Kidney (tissue), 13 donors: ENCODE measurements at regions not wholly inside any gene's neighbourhood (a gene's known extent, or its start where the extent isn't known, plus 50 kb on each side); places are given as distances from the start of the nearest gene placed in this dataset.

ENCODE experiments used
- DNase-seq, 5 donors: peaks; one replicate each; pipeline ENCODE4 v3.0.0-alpha.2; 2013 to 2020
- FAIRE-seq: peaks from 2 replicates; lab custom pipeline; 2012; peaks lifted over from hg19 to GRCh38; lab: Jason Lieb, UNC
- H3K27ac ChIP-seq, 2 donors: one replicate each; pipeline ENCODE4 v1.7.0; 2013; ENCODE audit warnings: low read depth in 2 of 2, low read length in 2 of 2, inconsistent platforms in 1 of 2
- H3K27me3 ChIP-seq: one replicate; pipeline ENCODE4 v1.7.1; 2013; ENCODE audit warnings: low read length, inconsistent platforms; ENCODE audit not compliant: control insufficient read depth, insufficient read depth
- H3K36me3 ChIP-seq, 3 donors: one replicate each; pipeline versions ENCODE4 v1.7.0 to v1.7.1; 2013; ENCODE audit warnings: low read length in 3 of 3, control low read depth in 1 of 3, inconsistent platforms in 1 of 3; ENCODE audit not compliant: insufficient read depth in 3 of 3, control insufficient read depth in 2 of 3
- H3K4me1 ChIP-seq, 3 donors: one replicate each; pipeline versions ENCODE4 v1.7.0 to v1.7.1; 2013; ENCODE audit warnings: low read length in 3 of 3, inconsistent platforms in 1 of 3, low read depth in 1 of 3; ENCODE audit not compliant: control insufficient read depth in 2 of 3, insufficient read depth in 2 of 3
- H3K4me3 ChIP-seq, 3 donors: one replicate each; pipeline versions ENCODE4 v1.7.0 to v1.8.1; 2013; ENCODE audit warnings: low read length in 3 of 3, control low read depth in 1 of 3, inconsistent platforms in 1 of 3
- H3K9ac ChIP-seq, 3 donors: one replicate each; pipeline versions ENCODE4 v1.7.0 to v1.7.1; 2013; ENCODE audit warnings: low read length in 3 of 3, control low read depth in 1 of 3, inconsistent platforms in 1 of 3
- H3K9me3 ChIP-seq, 3 donors: one replicate each; pipeline versions ENCODE4 v1.7.0 to v1.7.1; 2013; ENCODE audit warnings: low read length in 3 of 3, control low read depth in 1 of 3, inconsistent platforms in 1 of 3; ENCODE audit not compliant: control insufficient read depth in 2 of 3, insufficient read depth in 1 of 3
- intact Hi-C: fragments of 100-400 bp; cut with DNase I; formaldehyde crosslinking; loops from one replicate; pipeline ENCODE4 v1.11.1; 2022
- TF ChIP-seq, protein P1 (sequence below): IDR thresholded peaks from 3 replicates; pipeline ENCODE4 v1.5.1; 2012; ENCODE audit warnings: mild to moderate bottlenecking, moderate library complexity, borderline replicate concordance; ENCODE audit not compliant: insufficient read depth; ENCODE audit errors: extremely low read depth
- donor health status: control.
- donor health status: control.
- donor health status: control.
- donor health status: control.
- donor health status: control.
- donor health status: DM: yes; HTN: yes; CAD: no.
- donor health status: Normal renal cell carcinoma (clear cell type).

DNA sequence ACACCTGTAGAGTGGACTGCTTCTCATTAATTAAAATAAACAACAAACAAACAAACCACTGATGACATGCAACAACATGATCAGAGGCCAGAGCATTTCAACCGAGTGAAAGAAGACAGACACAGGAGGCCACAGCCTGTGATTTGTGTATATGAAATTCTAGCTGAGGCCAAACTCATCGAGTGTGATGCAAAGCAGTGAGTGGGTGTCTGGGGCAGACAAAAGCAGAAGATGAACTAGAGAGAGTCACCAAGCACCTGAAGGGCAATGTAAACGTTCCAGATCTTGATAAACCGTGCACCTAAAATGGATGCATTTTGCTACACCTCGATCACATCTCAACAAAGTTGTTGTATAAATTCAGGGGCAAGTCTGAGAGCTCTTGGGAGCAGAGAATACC lies 108.4 kb downstream of the KLF6 start:
- no peak for FAIRE-seq

DNA sequence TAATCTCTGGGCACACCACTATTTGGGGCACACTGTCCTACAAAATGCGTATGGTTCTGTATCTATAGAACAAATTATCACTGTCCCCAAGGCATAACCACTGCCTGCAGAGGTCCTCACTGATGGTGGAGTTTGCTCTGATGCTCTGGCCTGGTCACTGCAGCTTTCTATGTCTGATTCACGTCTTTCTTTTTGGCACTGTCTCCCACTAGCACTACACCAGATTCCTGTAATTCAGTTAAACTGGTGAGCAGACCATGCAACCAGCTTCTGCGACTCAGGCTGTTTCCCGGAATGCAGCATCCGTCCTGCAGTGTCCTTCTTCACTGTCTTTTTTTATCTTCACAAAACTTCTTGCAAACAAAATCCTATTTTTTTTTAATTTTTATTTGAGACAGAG lies 112.8 kb downstream of the KLF6 start:
- H3K4me1 ChIP-seq, result peaks cover 0 to under 1% (median 0%) of the 10 kb centered on the region in 3 donors
- H3K9ac ChIP-seq, result no peak overlapping the region
- H3K9me3 ChIP-seq, result no peaks in the 10 kb centered on the region
- TF ChIP-seq, protein P1, sequence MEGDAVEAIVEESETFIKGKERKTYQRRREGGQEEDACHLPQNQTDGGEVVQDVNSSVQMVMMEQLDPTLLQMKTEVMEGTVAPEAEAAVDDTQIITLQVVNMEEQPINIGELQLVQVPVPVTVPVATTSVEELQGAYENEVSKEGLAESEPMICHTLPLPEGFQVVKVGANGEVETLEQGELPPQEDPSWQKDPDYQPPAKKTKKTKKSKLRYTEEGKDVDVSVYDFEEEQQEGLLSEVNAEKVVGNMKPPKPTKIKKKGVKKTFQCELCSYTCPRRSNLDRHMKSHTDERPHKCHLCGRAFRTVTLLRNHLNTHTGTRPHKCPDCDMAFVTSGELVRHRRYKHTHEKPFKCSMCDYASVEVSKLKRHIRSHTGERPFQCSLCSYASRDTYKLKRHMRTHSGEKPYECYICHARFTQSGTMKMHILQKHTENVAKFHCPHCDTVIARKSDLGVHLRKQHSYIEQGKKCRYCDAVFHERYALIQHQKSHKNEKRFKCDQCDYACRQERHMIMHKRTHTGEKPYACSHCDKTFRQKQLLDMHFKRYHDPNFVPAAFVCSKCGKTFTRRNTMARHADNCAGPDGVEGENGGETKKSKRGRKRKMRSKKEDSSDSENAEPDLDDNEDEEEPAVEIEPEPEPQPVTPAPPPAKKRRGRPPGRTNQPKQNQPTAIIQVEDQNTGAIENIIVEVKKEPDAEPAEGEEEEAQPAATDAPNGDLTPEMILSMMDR, result no peak
- FAIRE-seq (no peak), DNase-seq (no peak)
- no peak overlapping the region for H3K4me3 ChIP-seq
- H3K27me3 ChIP-seq, result no peaks in the 10 kb centered on the region
- no peaks in the 10 kb centered on the region for H3K36me3 ChIP-seq
- intact Hi-C loops, result no loop called here
- no peak overlapping the region for H3K27ac ChIP-seq

More for the DNA sequence above, 108.4 kb downstream of the KLF6 start:
- Histone ChIP-seq H3K4me1 (no peaks in the 10 kb centered on the region), H3K36me3 (no peaks in the 10 kb centered on the region), H3K9me3 (no peaks in the 10 kb centered on the region), H3K9ac (no peak overlapping the region), H3K4me3 (no peak overlapping the region), H3K27me3 (no peaks in the 10 kb centered on the region), H3K27ac (no peak overlapping the region)
- TF ChIP-seq, protein P1, result no peak
- intact Hi-C loops, result no loop called here
- DNase-seq, result no peak

DNA sequence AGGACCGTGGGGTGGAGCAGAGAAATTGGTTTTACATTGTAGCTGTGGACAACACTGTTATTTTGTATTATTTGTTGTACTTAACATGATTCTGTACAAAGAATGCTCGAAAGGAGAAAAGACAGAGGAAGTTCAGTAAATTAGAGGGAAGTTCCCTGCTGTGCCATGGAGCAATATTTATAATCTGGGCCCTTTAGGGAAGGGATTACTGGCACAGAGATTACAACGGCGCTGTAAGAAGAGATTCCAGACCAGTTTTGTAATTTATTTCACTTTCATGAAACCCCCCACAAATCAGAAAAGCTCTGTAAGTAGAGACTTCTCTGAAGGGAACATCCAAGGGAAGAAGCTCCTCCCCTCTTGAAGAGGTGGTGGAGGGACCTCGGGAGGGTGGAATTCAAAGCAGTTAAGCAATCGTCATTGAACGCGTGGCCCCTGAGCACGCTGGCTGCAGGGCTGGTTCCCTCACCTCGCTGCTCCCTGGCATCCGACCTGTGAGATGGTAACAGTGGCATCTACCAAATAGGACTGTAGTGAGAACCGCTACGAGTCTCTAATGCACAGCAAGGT lies 113.5 kb downstream of the KLF6 start:
- FAIRE-seq, result no peak
- TF ChIP-seq, protein P1, result no peak
- Histone ChIP-seq H3K9me3 (no peaks in the 10 kb centered on the region), H3K27me3 (no peaks in the 10 kb centered on the region), H3K27ac (no peak overlapping the region), H3K4me1 (peaks cover 0 to 3% (median 0%) of the 10 kb centered on the region in 3 donors), H3K4me3 (no peak overlapping the region), H3K36me3 (no peaks in the 10 kb centered on the region), H3K9ac (no peak overlapping the region)
- DNase-seq, result no peak
- intact Hi-C loops, result no loop called here

DNA sequence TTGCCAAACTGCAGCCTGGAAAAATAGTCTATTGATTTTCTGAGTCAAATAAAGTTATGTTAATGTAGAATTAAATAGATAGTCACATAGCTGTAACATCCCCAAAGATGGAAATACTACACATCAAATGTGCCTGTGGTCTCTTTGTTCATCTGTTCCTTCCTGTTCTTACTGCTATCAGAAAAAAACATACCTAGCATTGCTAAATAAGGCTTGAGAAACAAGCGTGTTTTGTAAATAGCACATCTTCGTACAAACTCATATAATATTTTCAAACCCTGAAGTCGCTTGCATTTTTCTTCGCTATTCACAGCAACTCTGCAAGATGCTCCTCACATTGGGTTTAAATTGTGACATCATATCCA lies 116.1 kb downstream of the KLF6 start:
- intact Hi-C loops, result no loop called here
- no peaks in the 10 kb centered on the region for H3K36me3 ChIP-seq
- DNase-seq, result no peak
- no peak overlapping the region for H3K9ac ChIP-seq
- no peak for FAIRE-seq
- no peak overlapping the region for H3K4me3 ChIP-seq
- H3K27me3 ChIP-seq, result no peaks in the 10 kb centered on the region
- peaks cover 0 to 3% (median 0%) of the 10 kb centered on the region in 3 donors for H3K4me1 ChIP-seq
- TF ChIP-seq, protein P1, result no peak
- H3K9me3 ChIP-seq, result no peaks in the 10 kb centered on the region
- no peak overlapping the region for H3K27ac ChIP-seq
